BE2C (cell line): ENCODE measurements at regions not wholly inside any gene's neighbourhood (a gene's known extent, or its start where the extent isn't known, plus 50 kb on each side); places are given as distances from the start of the nearest gene placed in this dataset.

Experiments
- DNase-seq: peaks from one replicate; pipeline ENCODE4 v3.0.0-alpha.2; 2020
- H3K27me3 ChIP-seq: fragments of 250-450 bp; sonication (Bioruptor Pico); 2 replicates; pipeline ENCODE4 v1.5.1; 2020; ENCODE audit warnings: mild to moderate bottlenecking
- H3K36me3 ChIP-seq: fragments of 250-450 bp; sonication (Bioruptor Pico); 2 replicates; pipeline ENCODE4 v1.5.1; 2020; ENCODE audit warnings: mild to moderate bottlenecking
- H3K4me1 ChIP-seq: fragments of 250-450 bp; sonication (Bioruptor Pico); 2 replicates; pipeline ENCODE4 v1.5.1; 2020
- H3K4me3 ChIP-seq: 2 replicates; pipeline ENCODE4 v1.5.1; 2011; ENCODE audit warnings: low read depth, low read length
- H3K9me3 ChIP-seq: fragments of 250-450 bp; sonication (Bioruptor Pico); 2 replicates; pipeline ENCODE4 v1.5.1; 2020
- CTCF ChIP-seq: IDR thresholded peaks from 2 replicates; pipeline ENCODE4 v1.5.1; 2012; ENCODE audit warnings: mild to moderate bottlenecking, low read depth, low read length

GRCh38 chr14:84646786-84647500, 883.0 kb upstream of the FLRT2 start:
- no peaks in the 10 kb centered on the region for H3K27me3 ChIP-seq
- TF ChIP-seq CTCF = no peak
- no peak overlapping the region for H3K4me3 ChIP-seq
- no peaks in the 10 kb centered on the region for H3K4me1 ChIP-seq
- DNase-seq = no peak
- no peaks in the 10 kb centered on the region for H3K36me3 ChIP-seq
- no peaks in the 10 kb centered on the region for H3K9me3 ChIP-seq

GRCh38 chr14:84655014-84655413, 874.9 kb upstream of the FLRT2 start:
- Histone ChIP-seq H3K36me3 (no peaks in the 10 kb centered on the region), H3K4me1 (no peaks in the 10 kb centered on the region), H3K4me3 (no peak overlapping the region), H3K9me3 (no peaks in the 10 kb centered on the region), H3K27me3 (no peaks in the 10 kb centered on the region)
- TF ChIP-seq CTCF = no peak
- no peak for DNase-seq

GRCh38 chr14:84657911-84658310, 872.0 kb upstream of the FLRT2 start:
- Histone ChIP-seq H3K27me3 (no peaks in the 10 kb centered on the region), H3K9me3 (no peaks in the 10 kb centered on the region), H3K36me3 (no peaks in the 10 kb centered on the region), H3K4me3 (no peak overlapping the region), H3K4me1 (no peaks in the 10 kb centered on the region)
- DNase-seq = no peak
- TF ChIP-seq CTCF = no peak

- no peak for DNase-seq
- no peaks in the 10 kb centered on the region for H3K36me3 ChIP-seq
- no peaks in the 10 kb centered on the region for H3K9me3 ChIP-seq
- H3K27me3 ChIP-seq = no peaks in the 10 kb centered on the region
- TF ChIP-seq CTCF = no peak
- H3K4me1 ChIP-seq = no peaks in the 10 kb centered on the region
- H3K4me3 ChIP-seq = no peak overlapping the region
These were observed 859.1 kb upstream of the FLRT2 start for GRCh38 chr14:84670796-84671195.

GRCh38 chr14:84671776-84672175, 858.2 kb upstream of the FLRT2 start:
- no peaks in the 10 kb centered on the region for H3K9me3 ChIP-seq
- H3K36me3 ChIP-seq = no peaks in the 10 kb centered on the region
- H3K4me1 ChIP-seq = no peaks in the 10 kb centered on the region
- H3K27me3 ChIP-seq = no peaks in the 10 kb centered on the region
- TF ChIP-seq CTCF = no peak
- no peak overlapping the region for H3K4me3 ChIP-seq
- DNase-seq = no peak

- no peaks in the 10 kb centered on the region for H3K9me3 ChIP-seq
- no peak for TF ChIP-seq CTCF
- DNase-seq = no peak
- H3K36me3 ChIP-seq = no peaks in the 10 kb centered on the region
- H3K4me1 ChIP-seq = no peaks in the 10 kb centered on the region
- no peaks in the 10 kb centered on the region for H3K27me3 ChIP-seq
- no peak overlapping the region for H3K4me3 ChIP-seq
These were observed 855.3 kb upstream of the FLRT2 start for GRCh38 chr14:84674636-84675035.
